ENCODE measurements at regions not wholly inside any gene's neighbourhood (a gene's known extent, or its start where the extent isn't known, plus 50 kb on each side); places are given as distances from the start of the nearest gene placed in this dataset.

DNA sequence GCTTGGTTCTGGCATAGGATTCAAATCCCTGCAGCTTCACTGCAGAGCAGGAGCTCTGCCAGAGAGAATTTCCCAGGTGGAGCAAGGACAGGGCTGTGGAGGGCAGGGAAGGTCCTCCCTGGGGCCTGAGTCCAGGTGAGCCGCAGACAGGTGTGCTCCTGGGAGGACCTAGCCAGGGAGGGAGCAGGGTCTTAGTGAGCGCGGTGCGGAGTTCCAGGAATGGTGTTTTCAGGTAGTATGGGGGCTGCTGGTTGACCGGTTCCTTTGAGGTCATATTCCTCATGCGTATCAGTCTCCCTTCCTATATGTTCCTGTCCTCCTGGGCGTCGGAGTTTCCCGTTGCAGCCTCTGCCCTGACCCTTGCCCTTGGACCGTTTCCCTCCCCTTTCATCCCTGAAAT is 813.3 kb downstream of the KCNJ18 start:
- no peaks in the 10 kb centered on the region for H3K9me3 ChIP-seq (replicated peaks; ENCODE audit: control insufficient read depth, insufficient read depth, low read length)
- no TSS peak for BruUV-seq (replicated peaks)
- no peak for FAIRE-seq

GRCh38 chr17:22506231-22506630 is 813.9 kb downstream of the KCNJ18 start:
- Histone ChIP-seq H3K79me2 (ENCODE audit: control insufficient read depth, insufficient read depth, low read length) (no peaks in the 10 kb centered on the region), H3K9me1 (replicated peaks; ENCODE audit: control insufficient read depth, extremely low read depth, insufficient read depth, low read length) (no peaks in the 10 kb centered on the region), H3K27ac (ENCODE audit: insufficient read depth, low read depth, low read length) (no peak overlapping the region), H3K36me3 (ENCODE audit: control insufficient read depth in 2 of 2, extremely low read depth in 1 of 2, insufficient read depth in 2 of 2, low read length in 2 of 2) (no peaks in the 10 kb centered on the region), H3K27me3 (ENCODE audit: control insufficient read depth in 2 of 2, insufficient read depth in 2 of 2, low read length in 2 of 2) (no peaks in the 10 kb centered on the region), H3K4me2 (ENCODE audit: insufficient read depth, low read length) (no peak overlapping the region), H4K20me1 (replicated peaks; ENCODE audit: control insufficient read depth, extremely low read depth, insufficient read depth, low read length) (no peaks in the 10 kb centered on the region), H3K9me3 (replicated peaks; ENCODE audit: control insufficient read depth, insufficient read depth, low read length) (no peaks in the 10 kb centered on the region), H2AFZ (ENCODE audit: low read depth, low read length) (no peak overlapping the region), H3K9ac (replicated peaks; ENCODE audit: extremely low read depth, insufficient read depth, low read length) (no peak overlapping the region), H3K4me1 (ENCODE audit: control insufficient read depth, extremely low read depth, insufficient read depth, low read length) (no peaks in the 10 kb centered on the region), H3K4me3 (replicated peaks in 1 of 3; ENCODE audit: insufficient read depth in 1 of 3, low read depth in 1 of 3, low read length in 3 of 3) (no peak overlapping the region)
- dilution Hi-C loops (cut with MboI; ENCODE audit: extremely low pct_ligation_motif_present, low sequenced_read_pairs): no loop called here
- DNase-seq (ENCODE audit: low read depth, low spot score) (no peak), FAIRE-seq (no peak)
- POLR2A ChIA-PET: no interaction called here
- BruUV-seq (replicated peaks): no TSS peak
- intact Hi-C loops (cut with micrococcal nuclease): no loop called here
- CTCF ChIA-PET: no interaction called here
- TF ChIP-seq MYC (IDR thresholded peaks at IDR 0.05; ENCODE audit: low read depth, low read length): no peak
- TF ChIP-seq EZH2 (IDR thresholded peaks at IDR 0.05; ENCODE audit: borderline replicate concordance, low read depth, low read length, severe bottlenecking): no peak
- TF ChIP-seq GATA2 (IDR thresholded peaks at IDR 0.05; ENCODE audit: insufficient read depth, insufficient read length, low read depth, low read length): no peak
- no peak for TF ChIP-seq POLR2A (IDR thresholded peaks at IDR 0.05; ENCODE audit: low read depth, low read length)
- no peak for TF ChIP-seq FOS (IDR thresholded peaks at IDR 0.05; ENCODE audit: borderline replicate concordance, insufficient read depth, low read length)
- TF ChIP-seq, protein P1, sequence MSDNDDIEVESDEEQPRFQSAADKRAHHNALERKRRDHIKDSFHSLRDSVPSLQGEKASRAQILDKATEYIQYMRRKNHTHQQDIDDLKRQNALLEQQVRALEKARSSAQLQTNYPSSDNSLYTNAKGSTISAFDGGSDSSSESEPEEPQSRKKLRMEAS (IDR thresholded peaks at IDR 0.05; ENCODE audit: insufficient read depth, insufficient read length): no peak
- no peak for TF ChIP-seq JUN (IDR thresholded peaks at IDR 0.05; ENCODE audit: borderline replicate concordance, insufficient read depth, insufficient read length, low read depth)
- no peak for TF ChIP-seq POLR2AphosphoS5 (IDR thresholded peaks at IDR 0.05; ENCODE audit: insufficient read depth, low read depth, low read length)
- TF ChIP-seq, protein P2, sequence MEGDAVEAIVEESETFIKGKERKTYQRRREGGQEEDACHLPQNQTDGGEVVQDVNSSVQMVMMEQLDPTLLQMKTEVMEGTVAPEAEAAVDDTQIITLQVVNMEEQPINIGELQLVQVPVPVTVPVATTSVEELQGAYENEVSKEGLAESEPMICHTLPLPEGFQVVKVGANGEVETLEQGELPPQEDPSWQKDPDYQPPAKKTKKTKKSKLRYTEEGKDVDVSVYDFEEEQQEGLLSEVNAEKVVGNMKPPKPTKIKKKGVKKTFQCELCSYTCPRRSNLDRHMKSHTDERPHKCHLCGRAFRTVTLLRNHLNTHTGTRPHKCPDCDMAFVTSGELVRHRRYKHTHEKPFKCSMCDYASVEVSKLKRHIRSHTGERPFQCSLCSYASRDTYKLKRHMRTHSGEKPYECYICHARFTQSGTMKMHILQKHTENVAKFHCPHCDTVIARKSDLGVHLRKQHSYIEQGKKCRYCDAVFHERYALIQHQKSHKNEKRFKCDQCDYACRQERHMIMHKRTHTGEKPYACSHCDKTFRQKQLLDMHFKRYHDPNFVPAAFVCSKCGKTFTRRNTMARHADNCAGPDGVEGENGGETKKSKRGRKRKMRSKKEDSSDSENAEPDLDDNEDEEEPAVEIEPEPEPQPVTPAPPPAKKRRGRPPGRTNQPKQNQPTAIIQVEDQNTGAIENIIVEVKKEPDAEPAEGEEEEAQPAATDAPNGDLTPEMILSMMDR (IDR thresholded peaks at IDR 0.05; ENCODE audit: extremely low read depth in 1 of 2, insufficient read depth in 1 of 2, low read depth in 1 of 2, low read length in 2 of 2): no peak

More for the DNA sequence above, 813.3 kb downstream of the KCNJ18 start:
- Histone ChIP-seq H3K79me2 (ENCODE audit: control insufficient read depth, insufficient read depth, low read length) (no peaks in the 10 kb centered on the region), H3K4me3 (replicated peaks in 1 of 3; ENCODE audit: insufficient read depth in 1 of 3, low read depth in 1 of 3, low read length in 3 of 3) (no peak overlapping the region), H2AFZ (ENCODE audit: low read depth, low read length) (no peak overlapping the region), H4K20me1 (replicated peaks; ENCODE audit: control insufficient read depth, extremely low read depth, insufficient read depth, low read length) (no peaks in the 10 kb centered on the region), H3K27ac (ENCODE audit: insufficient read depth, low read depth, low read length) (no peak overlapping the region), H3K9ac (replicated peaks; ENCODE audit: extremely low read depth, insufficient read depth, low read length) (no peak overlapping the region), H3K36me3 (ENCODE audit: control insufficient read depth in 2 of 2, extremely low read depth in 1 of 2, insufficient read depth in 2 of 2, low read length in 2 of 2) (no peaks in the 10 kb centered on the region), H3K4me1 (ENCODE audit: control insufficient read depth, extremely low read depth, insufficient read depth, low read length) (no peaks in the 10 kb centered on the region), H3K9me1 (replicated peaks; ENCODE audit: control insufficient read depth, extremely low read depth, insufficient read depth, low read length) (no peaks in the 10 kb centered on the region), H3K4me2 (ENCODE audit: insufficient read depth, low read length) (no peak overlapping the region), H3K27me3 (ENCODE audit: control insufficient read depth in 2 of 2, insufficient read depth in 2 of 2, low read length in 2 of 2) (no peaks in the 10 kb centered on the region)
- POLR2A ChIA-PET: no interaction called here
- CTCF ChIA-PET: no interaction called here
- dilution Hi-C loops (cut with MboI; ENCODE audit: extremely low pct_ligation_motif_present, low sequenced_read_pairs) (no loop called here), intact Hi-C loops (cut with micrococcal nuclease) (no loop called here)
- no peak for TF ChIP-seq POLR2AphosphoS5 (IDR thresholded peaks at IDR 0.05; ENCODE audit: insufficient read depth, low read depth, low read length)
- TF ChIP-seq, protein P2 (IDR thresholded peaks at IDR 0.05; ENCODE audit: extremely low read depth in 1 of 2, insufficient read depth in 1 of 2, low read depth in 1 of 2, low read length in 2 of 2): no peak
- DNase-seq (ENCODE audit: low read depth, low spot score): no peak
